Osteoblast (primary cell): ENCODE measurements at regions not wholly inside any gene's neighbourhood (a gene's known extent, or its start where the extent isn't known, plus 50 kb on each side); places are given as distances from the start of the nearest gene placed in this dataset.

Experiments
- DNase-seq: peaks from one replicate; pipeline ENCODE4 v3.0.0; 2011; ENCODE audit warnings: low spot score, mixed read lengths; ENCODE audit not compliant: insufficient read length; ENCODE audit errors: missing footprints
- H2AFZ ChIP-seq: 2 replicates; pipeline ENCODE4 v1.6.0; 2011; ENCODE audit warnings: mild to moderate bottlenecking, low read length
- H3K27ac ChIP-seq: 2 replicates; pipeline ENCODE4 v1.5.1; 2011; ENCODE audit warnings: mild to moderate bottlenecking, low read depth, low read length, moderate library complexity
- H3K27me3 ChIP-seq: 2 replicates; pipeline ENCODE4 v1.6.0; 2012; ENCODE audit warnings: mild to moderate bottlenecking, control low read depth, inconsistent platforms, low read length, moderate library complexity; ENCODE audit not compliant: insufficient read depth
- H3K36me3 ChIP-seq: 2 replicates; pipeline ENCODE4 v1.5.1; 2011; ENCODE audit warnings: mild to moderate bottlenecking, low read length, control low read depth, moderate library complexity; ENCODE audit not compliant: insufficient read depth
- H3K4me1 ChIP-seq: 2 replicates; pipeline ENCODE4 v1.5.1; 2011; ENCODE audit warnings: mild to moderate bottlenecking, low read length, control low read depth, moderate library complexity; ENCODE audit not compliant: insufficient read depth
- H3K4me2 ChIP-seq: 2 replicates; pipeline ENCODE4 v1.6.0; 2011; ENCODE audit warnings: mild to moderate bottlenecking, low read length; ENCODE audit not compliant: insufficient read depth
- H3K4me3 ChIP-seq: fragments of 200-600 bp; sonication (generic); 3 replicates; pipeline ENCODE4 v1.5.1; 2012; ENCODE audit warnings: mild to moderate bottlenecking, low read length, inconsistent platforms; ENCODE audit not compliant: insufficient read depth
- H3K79me2 ChIP-seq: 2 replicates; pipeline ENCODE4 v1.6.0; 2012; ENCODE audit warnings: mild to moderate bottlenecking, low read length, control low read depth, inconsistent platforms; ENCODE audit not compliant: insufficient read depth
- H3K9me3 ChIP-seq: 2 replicates; pipeline ENCODE4 v1.5.1; 2011; ENCODE audit warnings: low read depth, low read length, control low read depth
- H4K20me1 ChIP-seq: 2 replicates; pipeline ENCODE4 v1.6.0; 2012; ENCODE audit warnings: mild to moderate bottlenecking, low read length, control low read depth; ENCODE audit not compliant: insufficient read depth
- CTCF ChIP-seq: IDR thresholded peaks from 2 replicates; pipeline ENCODE4 v1.5.1; 2011; ENCODE audit warnings: mild to moderate bottlenecking, low read depth, low read length, moderate library complexity; ENCODE audit errors: extremely low read depth

GRCh38 chr21:32113486-32113885 lies 165.4 kb downstream of the MIS18A start:
- DNase-seq: no peak

GRCh38 chr21:32112195-32112594 lies 166.7 kb downstream of the MIS18A start:
- Histone ChIP-seq H3K27ac (no peak overlapping the region), H3K36me3 (no peaks in the 10 kb centered on the region), H3K4me2 (no peak overlapping the region), H3K27me3 (no peaks in the 10 kb centered on the region), H3K9me3 (no peaks in the 10 kb centered on the region), H3K79me2 (no peaks in the 10 kb centered on the region), H3K4me1 (no peaks in the 10 kb centered on the region), H2AFZ (no peak overlapping the region), H4K20me1 (no peaks in the 10 kb centered on the region), H3K4me3 (no peak overlapping the region)
- no peak for TF ChIP-seq CTCF
- no peak for DNase-seq

More at GRCh38 chr21:32113486-32113885, 165.4 kb downstream of the MIS18A start:
- Histone ChIP-seq H3K79me2 (no peaks in the 10 kb centered on the region), H3K27me3 (no peaks in the 10 kb centered on the region), H2AFZ (no peak overlapping the region), H4K20me1 (no peaks in the 10 kb centered on the region), H3K4me2 (no peak overlapping the region), H3K27ac (no peak overlapping the region), H3K9me3 (no peaks in the 10 kb centered on the region), H3K4me1 (no peaks in the 10 kb centered on the region), H3K36me3 (no peaks in the 10 kb centered on the region), H3K4me3 (no peak overlapping the region)
- no peak for TF ChIP-seq CTCF

- no peak for DNase-seq
- Histone ChIP-seq H2AFZ (no peak overlapping the region), H3K4me2 (no peak overlapping the region), H3K36me3 (no peaks in the 10 kb centered on the region), H4K20me1 (no peaks in the 10 kb centered on the region), H3K27ac (no peak overlapping the region), H3K79me2 (no peaks in the 10 kb centered on the region), H3K4me1 (no peaks in the 10 kb centered on the region), H3K4me3 (no peak overlapping the region), H3K9me3 (no peaks in the 10 kb centered on the region), H3K27me3 (no peaks in the 10 kb centered on the region)
- TF ChIP-seq CTCF: no peak
These were observed 170.3 kb downstream of the MIS18A start for GRCh38 chr21:32108566-32108965.

GRCh38 chr21:32103361-32103760 lies 175.5 kb downstream of the MIS18A start:
- Histone ChIP-seq H3K27ac (no peak overlapping the region), H3K4me1 (no peaks in the 10 kb centered on the region), H4K20me1 (no peaks in the 10 kb centered on the region), H3K4me2 (no peak overlapping the region), H3K4me3 (no peak overlapping the region), H3K9me3 (no peaks in the 10 kb centered on the region), H3K36me3 (no peaks in the 10 kb centered on the region), H2AFZ (no peak overlapping the region), H3K79me2 (no peaks in the 10 kb centered on the region), H3K27me3 (no peaks in the 10 kb centered on the region)
- TF ChIP-seq CTCF: no peak
- DNase-seq: no peak
